ENCODE measurements at regions not wholly inside any gene's neighbourhood (a gene's known extent, or its start where the extent isn't known, plus 50 kb on each side); places are given as distances from the start of the nearest gene placed in this dataset.

DNA sequence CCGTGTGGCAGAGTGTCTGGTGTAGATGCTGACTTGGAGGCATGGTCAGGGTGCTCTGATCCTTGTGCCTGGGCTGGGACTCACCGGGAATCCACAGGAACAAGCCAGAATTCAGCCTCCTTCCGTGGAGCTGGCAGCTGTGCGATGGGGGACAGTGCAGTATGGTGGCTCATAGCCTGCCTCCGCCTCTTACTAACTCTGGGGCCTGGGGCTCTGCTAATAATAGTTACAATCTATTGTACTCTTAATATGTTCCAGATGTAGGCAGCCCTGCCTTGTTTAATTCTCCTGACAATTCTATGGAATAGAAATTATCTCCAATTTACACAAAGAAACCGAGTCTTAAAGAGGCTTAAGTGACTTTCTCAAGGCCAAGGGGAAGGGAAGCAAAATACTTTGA lies 77.6 kb downstream of the PCDH1 start:
- H3K36me3 ChIP-seq: no peaks in the 10 kb centered on the region
- H3K4me3 ChIP-seq: no peak overlapping the region
- TF ChIP-seq EP300 (IDR thresholded peaks at IDR 0.05): no peak
- H3K9me3 ChIP-seq: no peaks in the 10 kb centered on the region
- H3K4me1 ChIP-seq: no peaks in the 10 kb centered on the region
- no peaks in the 10 kb centered on the region for H3K27me3 ChIP-seq
- no peak for DNase-seq (ENCODE audit: low spot score in 2 of 2)
- 62 to 70% methylated on average over 6 of the region's 6 CpGs for WGBS, 2 donors
- H3K27ac ChIP-seq: no peak overlapping the region

DNA sequence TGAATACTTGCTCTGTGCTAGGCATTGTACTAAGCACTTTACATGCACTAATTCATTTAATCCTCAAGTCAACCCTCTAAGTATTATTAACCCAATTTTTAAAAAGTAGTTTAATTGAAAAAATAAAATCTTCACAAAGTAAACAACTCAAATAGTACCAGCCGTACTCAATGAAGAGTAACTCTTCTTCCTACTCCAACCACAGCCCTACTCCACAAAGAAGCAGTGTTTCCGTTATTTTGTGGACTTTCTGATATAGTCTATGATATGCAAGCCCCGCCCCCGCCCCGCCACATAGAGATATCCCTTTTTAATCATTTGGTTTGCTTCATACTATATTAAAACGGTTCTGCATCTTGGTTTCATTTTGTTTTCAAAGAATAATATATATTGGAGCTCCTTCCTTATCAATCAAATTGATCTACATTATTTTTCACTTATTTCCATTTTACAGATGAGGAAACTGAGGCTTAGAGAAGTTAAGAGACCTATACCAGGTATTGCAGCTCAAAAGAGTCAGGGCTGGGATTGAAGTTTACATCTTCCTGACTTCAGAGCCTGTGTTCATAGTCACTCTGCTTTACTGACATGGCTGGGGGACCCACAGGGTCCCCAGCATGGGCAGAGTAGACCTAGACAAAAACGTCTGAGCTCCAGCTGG lies 78.6 kb downstream of the PCDH1 start:
- Histone ChIP-seq H3K27ac (no peak overlapping the region), H3K9me3 (no peaks in the 10 kb centered on the region), H3K27me3 (no peaks in the 10 kb centered on the region), H3K4me1 (no peaks in the 10 kb centered on the region), H3K4me3 (no peak overlapping the region), H3K36me3 (no peaks in the 10 kb centered on the region)
- no peak for TF ChIP-seq EP300 (IDR thresholded peaks at IDR 0.05)
- no peak for TF ChIP-seq POLR2A (IDR thresholded peaks at IDR 0.05)
- TF ChIP-seq, protein P1, sequence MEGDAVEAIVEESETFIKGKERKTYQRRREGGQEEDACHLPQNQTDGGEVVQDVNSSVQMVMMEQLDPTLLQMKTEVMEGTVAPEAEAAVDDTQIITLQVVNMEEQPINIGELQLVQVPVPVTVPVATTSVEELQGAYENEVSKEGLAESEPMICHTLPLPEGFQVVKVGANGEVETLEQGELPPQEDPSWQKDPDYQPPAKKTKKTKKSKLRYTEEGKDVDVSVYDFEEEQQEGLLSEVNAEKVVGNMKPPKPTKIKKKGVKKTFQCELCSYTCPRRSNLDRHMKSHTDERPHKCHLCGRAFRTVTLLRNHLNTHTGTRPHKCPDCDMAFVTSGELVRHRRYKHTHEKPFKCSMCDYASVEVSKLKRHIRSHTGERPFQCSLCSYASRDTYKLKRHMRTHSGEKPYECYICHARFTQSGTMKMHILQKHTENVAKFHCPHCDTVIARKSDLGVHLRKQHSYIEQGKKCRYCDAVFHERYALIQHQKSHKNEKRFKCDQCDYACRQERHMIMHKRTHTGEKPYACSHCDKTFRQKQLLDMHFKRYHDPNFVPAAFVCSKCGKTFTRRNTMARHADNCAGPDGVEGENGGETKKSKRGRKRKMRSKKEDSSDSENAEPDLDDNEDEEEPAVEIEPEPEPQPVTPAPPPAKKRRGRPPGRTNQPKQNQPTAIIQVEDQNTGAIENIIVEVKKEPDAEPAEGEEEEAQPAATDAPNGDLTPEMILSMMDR (IDR thresholded peaks at IDR 0.05): no peak
- no peak for DNase-seq (ENCODE audit: low spot score in 2 of 2)
- WGBS, 2 donors: 75 to 79% methylated on average over 7 of the region's 7 CpGs

DNA sequence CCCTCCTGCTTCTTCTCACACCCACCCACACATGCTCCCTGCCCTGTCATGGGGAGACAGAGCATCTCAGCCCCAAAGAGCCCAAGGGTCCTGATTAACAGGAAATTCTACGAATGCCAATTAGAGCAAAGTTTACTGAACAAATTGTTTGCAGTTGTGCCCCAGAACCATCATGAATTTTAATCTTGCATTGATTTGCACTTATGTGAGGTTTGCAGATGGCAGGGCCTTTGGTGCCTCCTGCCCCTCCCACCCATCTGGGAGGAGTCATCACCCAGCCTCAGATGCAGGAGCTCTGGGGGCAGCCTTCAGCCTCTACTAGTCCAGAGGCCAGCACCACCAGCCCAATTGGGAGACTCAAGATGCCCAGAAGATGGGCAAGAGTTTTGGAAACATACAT lies 80.8 kb downstream of the PCDH1 start:
- WGBS, 2 donors: 0 to 27% methylated on average over 1 of the region's 1 CpG
- H3K36me3 ChIP-seq: no peaks in the 10 kb centered on the region
- no peaks in the 10 kb centered on the region for H3K27me3 ChIP-seq
- H3K9me3 ChIP-seq: no peaks in the 10 kb centered on the region
- DNase-seq (ENCODE audit: low spot score in 2 of 2): no peak
- no peak overlapping the region for H3K27ac ChIP-seq
- H3K4me1 ChIP-seq: no peaks in the 10 kb centered on the region
- TF ChIP-seq EP300 (IDR thresholded peaks at IDR 0.05): no peak
- no peak for TF ChIP-seq POLR2A (IDR thresholded peaks at IDR 0.05)
- TF ChIP-seq, protein P1 (IDR thresholded peaks at IDR 0.05): no peak
- no peak overlapping the region for H3K4me3 ChIP-seq

DNA sequence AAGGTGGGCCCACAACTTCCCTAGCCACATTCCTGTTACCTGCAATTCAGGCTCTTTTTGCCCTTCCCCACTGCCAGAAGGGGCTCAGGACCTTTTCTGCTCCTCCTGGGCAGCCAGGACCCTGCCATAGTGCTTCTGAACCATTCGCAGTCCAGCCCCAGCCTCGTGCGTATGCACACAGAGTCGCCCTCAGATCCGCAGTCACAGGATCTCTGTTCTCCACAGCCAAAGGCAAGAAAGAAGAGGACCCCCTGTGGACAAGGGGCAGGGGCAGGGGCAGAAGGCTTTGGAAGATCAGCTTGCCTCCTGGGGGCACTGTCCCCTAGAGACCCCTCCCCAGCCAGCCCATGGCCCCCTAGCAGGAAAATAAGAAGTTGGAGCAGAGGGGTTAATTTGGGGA lies 82.8 kb downstream of the PCDH1 start:
- Histone ChIP-seq H3K27me3 (no peaks in the 10 kb centered on the region), H3K36me3 (no peaks in the 10 kb centered on the region), H3K9me3 (no peaks in the 10 kb centered on the region), H3K4me3 (no peak overlapping the region), H3K27ac (no peak overlapping the region), H3K4me1 (no peaks in the 10 kb centered on the region)
- WGBS, 2 donors: 77 to 87% methylated on average over 5 of the region's 5 CpGs
- no peak for DNase-seq (ENCODE audit: low spot score in 2 of 2)
- TF ChIP-seq, protein P1 (IDR thresholded peaks at IDR 0.05): no peak
- TF ChIP-seq POLR2A (IDR thresholded peaks at IDR 0.05) (no peak), EP300 (IDR thresholded peaks at IDR 0.05) (no peak)

GRCh38 chr5:141793881-141794280 lies 84.3 kb downstream of the PCDH1 start:
- Histone ChIP-seq H3K36me3 (no peaks in the 10 kb centered on the region), H3K4me1 (no peaks in the 10 kb centered on the region), H3K9me3 (no peaks in the 10 kb centered on the region), H3K4me3 (no peak overlapping the region), H3K27ac (no peak overlapping the region), H3K27me3 (no peaks in the 10 kb centered on the region)
- 67 to 71% methylated on average over 4 of the region's 4 CpGs for WGBS, 2 donors
- no peak for DNase-seq (ENCODE audit: low spot score in 2 of 2)
- TF ChIP-seq, protein P1 (IDR thresholded peaks at IDR 0.05): no peak
- TF ChIP-seq POLR2A (IDR thresholded peaks at IDR 0.05): no peak
- TF ChIP-seq EP300 (IDR thresholded peaks at IDR 0.05): no peak

DNA sequence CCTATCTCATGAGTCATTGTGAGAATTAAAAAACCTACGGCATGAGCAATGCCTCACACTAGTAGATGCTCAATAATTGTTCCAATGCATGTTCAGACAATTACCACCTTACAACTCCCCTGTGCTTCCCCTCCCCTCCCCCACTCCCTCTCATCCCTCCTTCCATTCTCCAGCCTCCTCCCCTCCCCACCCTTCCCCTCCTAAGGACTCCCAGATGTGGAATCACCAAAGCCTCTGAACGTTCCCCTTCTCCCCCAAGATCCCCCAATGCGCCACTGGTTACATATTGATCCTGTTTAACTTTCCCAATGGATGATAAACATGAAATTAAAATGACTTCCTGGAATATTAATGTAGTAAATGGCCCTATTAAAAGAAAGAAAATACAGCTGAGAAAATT lies 84.8 kb downstream of the PCDH1 start:
- 66 to 70% methylated on average over 3 of the region's 3 CpGs for WGBS, 2 donors
- H3K36me3 ChIP-seq: no peaks in the 10 kb centered on the region
- no peaks in the 10 kb centered on the region for H3K9me3 ChIP-seq
- H3K4me1 ChIP-seq: no peaks in the 10 kb centered on the region
- TF ChIP-seq EP300 (IDR thresholded peaks at IDR 0.05) (no peak), POLR2A (IDR thresholded peaks at IDR 0.05) (no peak)
- TF ChIP-seq, protein P1 (IDR thresholded peaks at IDR 0.05): no peak
- H3K27ac ChIP-seq: no peak overlapping the region
- no peak for DNase-seq (ENCODE audit: low spot score in 2 of 2)
- no peaks in the 10 kb centered on the region for H3K27me3 ChIP-seq
- H3K4me3 ChIP-seq: no peak overlapping the region

Measured in tibial nerve (tissue), 4 donors.